Natural killer cell (primary cell): ENCODE measurements at regions not wholly inside any gene's neighbourhood (a gene's known extent, or its start where the extent isn't known, plus 50 kb on each side); places are given as distances from the start of the nearest gene placed in this dataset.

Experiments
- ATAC-seq, 3 donors: fragments of 150-1000 bp in 2 of 3; fragments of 200-7000 bp in 1 of 3; cut with Tn5 transposase; 1 replicate in 1 of 3; 2 replicates in 2 of 3; pipeline ENCODE4 v1.10.0; 2021; ENCODE audit warnings: mild to moderate bottlenecking in 2 of 3, moderate library complexity in 2 of 3
- DNase-seq, 2 donors: peaks; one replicate each; pipeline versions ENCODE4 v3.0.0 to v3.0.0-alpha.2; 2013 to 2021; ENCODE audit warnings: mixed read lengths in 1 of 2
- H3K27ac ChIP-seq: one replicate; pipeline ENCODE4 v1.5.1; 2013; ENCODE audit warnings: mild to moderate bottlenecking, low read length
- H3K27me3 ChIP-seq: one replicate; pipeline ENCODE4 v1.6.1; 2013; ENCODE audit warnings: low read length; ENCODE audit not compliant: control insufficient read depth, insufficient read depth
- H3K36me3 ChIP-seq: one replicate; pipeline ENCODE4 v1.6.1; 2013; ENCODE audit warnings: low read length; ENCODE audit not compliant: control insufficient read depth, insufficient read depth
- H3K4me1 ChIP-seq: one replicate; pipeline ENCODE4 v1.6.1; 2013; ENCODE audit warnings: low read length; ENCODE audit not compliant: control insufficient read depth, insufficient read depth
- H3K4me3 ChIP-seq: one replicate; pipeline ENCODE4 v1.5.1; 2013; ENCODE audit warnings: low read length
- H3K9me3 ChIP-seq: one replicate; pipeline ENCODE4 v1.6.1; 2013; ENCODE audit warnings: low read length; ENCODE audit not compliant: control insufficient read depth, insufficient read depth
- H3K27ac Mint-ChIP-seq, 2 donors: one replicate each; pipeline ENCODE4 v1.8.0; 2022; ENCODE audit warnings: mild to moderate bottlenecking in 2 of 2, mixed read lengths in 2 of 2, moderate library complexity in 1 of 2
- H3K27me3 Mint-ChIP-seq, 2 donors: one replicate each; pipeline ENCODE4 v1.8.0; 2022; ENCODE audit warnings: low read depth in 2 of 2, mixed read lengths in 2 of 2
- H3K36me3 Mint-ChIP-seq: one replicate; pipeline ENCODE4 v1.8.0; 2022; ENCODE audit warnings: mixed read lengths
- H3K4me1 Mint-ChIP-seq, 2 donors: one replicate each; pipeline ENCODE4 v1.8.0; 2022; ENCODE audit warnings: mixed read lengths in 2 of 2
- H3K4me3 Mint-ChIP-seq: one replicate; pipeline ENCODE4 v1.8.0; 2022; ENCODE audit warnings: mild to moderate bottlenecking, moderate library complexity, mixed read lengths
- H3K9me3 Mint-ChIP-seq, 2 donors: one replicate each; pipeline ENCODE4 v1.8.0; 2022; ENCODE audit warnings: mixed read lengths in 2 of 2
- WGBS: methylation state at CpG from one replicate; pipeline ENCODE4 v1.1.7; 2013; ENCODE audit warnings: missing lambda C conversion rate; ENCODE audit not compliant: insufficient coverage; 5-methylcytosine and 5-hydroxymethylcytosine counted together
- intact Hi-C: fragments of 100-400 bp; cut with micrococcal nuclease; formaldehyde crosslinking; loops from one replicate; pipeline ENCODE4 v1.14.2; 2022
- TF ChIP-seq, protein P1 (sequence below): fragments of 200-600 bp; IDR thresholded peaks from one replicate; pipeline ENCODE4 v1.8.0; 2022; ENCODE audit warnings: antibody characterized with exemption

DNA sequence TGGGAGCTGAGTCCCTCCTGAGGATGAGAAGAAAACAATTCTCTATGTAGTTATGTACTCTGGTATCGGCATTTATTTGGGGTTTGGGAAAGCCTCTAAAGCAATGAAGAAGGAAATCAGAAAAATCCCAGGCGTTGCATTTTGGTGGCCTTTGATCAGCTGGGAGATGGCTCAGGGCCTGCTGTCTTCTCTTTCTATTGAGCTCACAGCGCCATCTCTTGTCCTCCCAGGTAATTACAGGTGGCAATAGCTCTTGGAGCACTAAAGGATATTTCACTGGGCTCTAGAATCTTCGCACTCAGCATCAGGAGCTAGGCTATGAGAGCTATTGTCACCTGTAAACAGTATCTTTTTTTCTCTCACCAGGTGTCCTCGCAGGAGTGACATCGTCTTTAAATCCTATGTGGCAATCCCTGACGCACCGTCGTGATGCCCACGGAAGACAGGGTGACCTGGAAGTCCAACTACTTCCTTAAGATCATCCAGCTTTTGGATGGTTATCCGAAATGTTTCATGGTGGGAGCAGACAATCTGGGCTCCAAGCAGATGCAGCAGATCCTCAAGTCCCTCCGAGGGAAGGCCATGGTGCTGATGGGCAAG lies 76.1 kb upstream of the PMAIP1 start:
- Mint-ChIP-seq H3K9me3 (no peaks in the 10 kb centered on the region), H3K27ac (no peak overlapping the region), H3K4me3 (no peak overlapping the region), H3K36me3 (no peaks in the 10 kb centered on the region), H3K27me3 (peaks cover 0 to 6% of the 10 kb centered on the region in 2 donors), H3K4me1 (no peaks in the 10 kb centered on the region)
- DNase-seq (peak in 1 of 2 donors; percentile 49), ATAC-seq (no peak)
- H3K36me3 ChIP-seq = no peaks in the 10 kb centered on the region
- no peaks in the 10 kb centered on the region for H3K4me1 ChIP-seq
- TF ChIP-seq, protein P1, sequence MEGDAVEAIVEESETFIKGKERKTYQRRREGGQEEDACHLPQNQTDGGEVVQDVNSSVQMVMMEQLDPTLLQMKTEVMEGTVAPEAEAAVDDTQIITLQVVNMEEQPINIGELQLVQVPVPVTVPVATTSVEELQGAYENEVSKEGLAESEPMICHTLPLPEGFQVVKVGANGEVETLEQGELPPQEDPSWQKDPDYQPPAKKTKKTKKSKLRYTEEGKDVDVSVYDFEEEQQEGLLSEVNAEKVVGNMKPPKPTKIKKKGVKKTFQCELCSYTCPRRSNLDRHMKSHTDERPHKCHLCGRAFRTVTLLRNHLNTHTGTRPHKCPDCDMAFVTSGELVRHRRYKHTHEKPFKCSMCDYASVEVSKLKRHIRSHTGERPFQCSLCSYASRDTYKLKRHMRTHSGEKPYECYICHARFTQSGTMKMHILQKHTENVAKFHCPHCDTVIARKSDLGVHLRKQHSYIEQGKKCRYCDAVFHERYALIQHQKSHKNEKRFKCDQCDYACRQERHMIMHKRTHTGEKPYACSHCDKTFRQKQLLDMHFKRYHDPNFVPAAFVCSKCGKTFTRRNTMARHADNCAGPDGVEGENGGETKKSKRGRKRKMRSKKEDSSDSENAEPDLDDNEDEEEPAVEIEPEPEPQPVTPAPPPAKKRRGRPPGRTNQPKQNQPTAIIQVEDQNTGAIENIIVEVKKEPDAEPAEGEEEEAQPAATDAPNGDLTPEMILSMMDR = no peak
- no peaks in the 10 kb centered on the region for H3K27me3 ChIP-seq
- H3K27ac ChIP-seq = no peak overlapping the region
- no peaks in the 10 kb centered on the region for H3K9me3 ChIP-seq
- intact Hi-C loops = no loop called here
- H3K4me3 ChIP-seq = no peak overlapping the region
- 48% methylated on average over 12 of the region's 12 CpGs for WGBS

DNA sequence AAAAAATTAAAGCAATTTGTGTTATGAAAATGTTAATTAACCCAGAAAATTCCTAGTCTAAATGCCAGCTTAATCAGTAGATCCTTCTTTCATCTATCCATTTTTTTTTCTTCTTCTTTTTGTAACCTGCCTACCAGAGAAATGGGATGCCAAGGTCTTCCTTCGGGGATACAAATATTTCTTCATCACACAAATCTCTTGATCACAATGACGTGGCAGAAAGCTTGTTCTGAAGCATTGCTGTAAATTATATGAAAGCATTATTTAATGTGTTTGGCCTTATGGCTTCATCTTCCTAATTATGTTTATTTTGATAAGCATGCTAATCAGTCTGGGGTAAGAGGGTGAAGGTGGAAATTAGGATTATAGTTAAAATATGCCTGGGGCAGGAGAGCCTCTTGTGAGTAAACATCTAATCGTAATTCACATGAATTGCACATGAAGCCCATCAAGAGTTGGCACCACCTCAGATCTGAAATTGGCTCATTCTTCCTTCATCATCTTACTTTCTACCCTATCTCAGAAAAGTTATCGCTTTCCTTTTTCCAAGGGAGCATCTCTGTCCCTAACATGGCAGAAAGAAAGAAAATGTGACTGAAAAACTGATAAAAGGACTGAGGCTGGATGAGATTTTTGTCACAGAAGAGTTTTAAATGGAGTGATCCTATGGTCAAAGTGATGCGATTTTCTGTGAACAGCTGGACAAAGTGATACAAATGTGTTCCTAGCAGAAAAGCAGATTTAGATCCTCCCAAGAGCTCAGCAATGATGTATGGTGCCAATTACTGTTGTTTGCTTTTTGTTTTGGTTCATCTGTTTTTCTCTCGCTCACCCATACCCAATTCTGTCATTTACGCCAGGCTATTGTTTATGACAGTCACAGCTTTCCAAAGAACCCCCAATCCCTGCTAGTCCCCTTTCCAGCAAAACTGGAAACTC lies 76.9 kb upstream of the PMAIP1 start:
- TF ChIP-seq, protein P1 = no peak
- ATAC-seq = no peak
- no peaks in the 10 kb centered on the region for H3K36me3 Mint-ChIP-seq

DNA sequence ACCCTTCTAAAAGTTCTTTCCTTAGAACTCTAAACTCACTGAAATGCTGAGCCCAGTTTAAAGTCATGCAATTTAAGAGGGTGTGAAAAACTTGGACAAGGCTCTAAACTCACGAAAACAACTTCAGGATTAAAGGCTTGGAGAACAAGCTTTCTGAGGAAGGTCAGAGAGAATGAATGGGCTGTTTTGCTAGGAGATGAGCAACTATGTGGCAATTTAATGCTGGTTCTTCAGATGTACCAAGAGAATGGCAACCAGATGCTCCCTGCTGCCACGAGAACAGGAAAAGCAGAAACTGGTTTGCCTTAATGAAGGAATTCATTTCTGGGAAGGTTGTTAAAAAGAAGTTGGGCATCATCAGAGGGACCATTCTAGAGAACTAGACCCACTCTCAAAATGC lies 77.8 kb upstream of the PMAIP1 start:
- ATAC-seq = no peak
- no peak for DNase-seq
- no peaks in the 10 kb centered on the region for H3K36me3 Mint-ChIP-seq
- no peaks in the 10 kb centered on the region for H3K4me1 Mint-ChIP-seq
- no peak overlapping the region for H3K27ac Mint-ChIP-seq
- Histone ChIP-seq H3K4me1 (no peaks in the 10 kb centered on the region), H3K36me3 (no peaks in the 10 kb centered on the region), H3K27ac (no peak overlapping the region), H3K4me3 (no peak overlapping the region), H3K9me3 (no peaks in the 10 kb centered on the region), H3K27me3 (no peaks in the 10 kb centered on the region)
- H3K4me3 Mint-ChIP-seq = no peak overlapping the region
- TF ChIP-seq, protein P1 = no peak
- intact Hi-C loops = no loop called here
- H3K27me3 Mint-ChIP-seq = peaks cover 9 to 12% of the 10 kb centered on the region in 2 donors
- no peaks in the 10 kb centered on the region for H3K9me3 Mint-ChIP-seq
- WGBS = 58% methylated on average over 2 of the region's 2 CpGs

More for the DNA sequence above, 76.9 kb upstream of the PMAIP1 start:
- WGBS = 79% methylated on average over 4 of the region's 7 CpGs
- no peaks in the 10 kb centered on the region for H3K9me3 Mint-ChIP-seq
- Histone ChIP-seq H3K27me3 (no peaks in the 10 kb centered on the region), H3K4me3 (no peak overlapping the region), H3K27ac (no peak overlapping the region), H3K9me3 (no peaks in the 10 kb centered on the region), H3K4me1 (no peaks in the 10 kb centered on the region), H3K36me3 (no peaks in the 10 kb centered on the region)
- no peak overlapping the region for H3K27ac Mint-ChIP-seq
- peaks cover 5 to 11% of the 10 kb centered on the region in 2 donors for H3K27me3 Mint-ChIP-seq
- no peak overlapping the region for H3K4me3 Mint-ChIP-seq
- no peak for DNase-seq
- intact Hi-C loops = no loop called here
- H3K4me1 Mint-ChIP-seq = no peaks in the 10 kb centered on the region
